ENCODE measurements at regions not wholly inside any gene's neighbourhood (a gene's known extent, or its start where the extent isn't known, plus 50 kb on each side); places are given as distances from the start of the nearest gene placed in this dataset.

- ATAC-seq: no peak
- TF ChIP-seq RARB (CRISPR knock-in tag; IDR thresholded peaks at IDR 0.05): no peak
- TF ChIP-seq BACH2 (CRISPR knock-in tag; IDR thresholded peaks at IDR 0.05; ENCODE audit: borderline replicate concordance): no peak
Observed at GRCh38 chr2:116975608-116976007, 838.9 kb upstream of the DDX18 start.

GRCh38 chr2:116979916-116980764 is 834.4 kb upstream of the DDX18 start:
- TF ChIP-seq ZNF8 (CRISPR knock-in tag; IDR thresholded peaks at IDR 0.05) (no peak), ZC3H10 (CRISPR knock-in tag; IDR thresholded peaks at IDR 0.05) (no peak), TOX (CRISPR knock-in tag; IDR thresholded peaks at IDR 0.05; ENCODE audit: borderline replicate concordance) (no peak), RARB (CRISPR knock-in tag; IDR thresholded peaks at IDR 0.05) (no peak), SNAI2 (CRISPR knock-in tag; IDR thresholded peaks at IDR 0.05) (no peak), CSDC2 (CRISPR knock-in tag; IDR thresholded peaks at IDR 0.05) (no peak), BACH2 (CRISPR knock-in tag; IDR thresholded peaks at IDR 0.05; ENCODE audit: borderline replicate concordance) (no peak)
- ATAC-seq: no peak

- no peak for ATAC-seq
Observed at GRCh38 chr2:116987447-116987846, 827.0 kb upstream of the DDX18 start.

GRCh38 chr2:116988303-116988702 is 826.2 kb upstream of the DDX18 start:
- no peak for ATAC-seq
- TF ChIP-seq ZC3H10 (CRISPR knock-in tag; IDR thresholded peaks at IDR 0.05) (no peak), ISL1 (CRISPR knock-in tag; IDR thresholded peaks at IDR 0.05) (peak; percentile 85), CREB5 (CRISPR knock-in tag; IDR thresholded peaks at IDR 0.05; ENCODE audit: low read depth) (peak; percentile 64; the same call in 1 of the 2 replicates), TCF4 (CRISPR knock-in tag; IDR thresholded peaks at IDR 0.05; ENCODE audit: borderline replicate concordance) (0 out of 2 replicates have a peak, but pooled peaks have one; percentile 19)

More at GRCh38 chr2:116987447-116987846, 827.0 kb upstream of the DDX18 start:
- no peak for TF ChIP-seq TCF4 (CRISPR knock-in tag; IDR thresholded peaks at IDR 0.05; ENCODE audit: borderline replicate concordance)
- no peak for TF ChIP-seq ZNF70 (CRISPR knock-in tag; IDR thresholded peaks at IDR 0.05)
- TF ChIP-seq ZFP30 (CRISPR knock-in tag; IDR thresholded peaks at IDR 0.05): no peak
- no peak for TF ChIP-seq POU6F1 (CRISPR knock-in tag; IDR thresholded peaks at IDR 0.05; ENCODE audit: borderline replicate concordance, low read depth)
- no peak for TF ChIP-seq PATZ1 (CRISPR knock-in tag; IDR thresholded peaks at IDR 0.05; ENCODE audit: borderline replicate concordance)

GRCh38 chr2:117019357-117019756 is 795.1 kb upstream of the DDX18 start:
- TF ChIP-seq CSDC2 (CRISPR knock-in tag; IDR thresholded peaks at IDR 0.05) (no peak), CREB5 (CRISPR knock-in tag; IDR thresholded peaks at IDR 0.05; ENCODE audit: low read depth) (no peak), ESRRG (CRISPR knock-in tag; IDR thresholded peaks at IDR 0.05) (no peak), ZNF8 (CRISPR knock-in tag; IDR thresholded peaks at IDR 0.05) (no peak), ISL1 (CRISPR knock-in tag; IDR thresholded peaks at IDR 0.05) (no peak)
- ATAC-seq: no peak

- no peak for ATAC-seq
- no peak for TF ChIP-seq RARB (CRISPR knock-in tag; IDR thresholded peaks at IDR 0.05)
- TF ChIP-seq ZNF8 (CRISPR knock-in tag; IDR thresholded peaks at IDR 0.05): no peak
- TF ChIP-seq ZFP30 (CRISPR knock-in tag; IDR thresholded peaks at IDR 0.05): no peak
- TF ChIP-seq CREB5 (CRISPR knock-in tag; IDR thresholded peaks at IDR 0.05; ENCODE audit: low read depth): no peak
- TF ChIP-seq PPARA (CRISPR knock-in tag; IDR thresholded peaks at IDR 0.05; ENCODE audit: borderline replicate concordance): no peak
- no peak for TF ChIP-seq POU6F1 (CRISPR knock-in tag; IDR thresholded peaks at IDR 0.05; ENCODE audit: borderline replicate concordance, low read depth)
- no peak for TF ChIP-seq ISL1 (CRISPR knock-in tag; IDR thresholded peaks at IDR 0.05)
- no peak for TF ChIP-seq ESRRG (CRISPR knock-in tag; IDR thresholded peaks at IDR 0.05)
- TF ChIP-seq ZNF565 (CRISPR knock-in tag; conservative IDR thresholded peaks at IDR 0.05; ENCODE audit: low read depth): no peak
- no peak for TF ChIP-seq OSR1 (CRISPR knock-in tag; IDR thresholded peaks at IDR 0.05)
- no peak for TF ChIP-seq ZC3H10 (CRISPR knock-in tag; IDR thresholded peaks at IDR 0.05)
- no peak for TF ChIP-seq TOX (CRISPR knock-in tag; IDR thresholded peaks at IDR 0.05; ENCODE audit: borderline replicate concordance)
- TF ChIP-seq CSDC2 (CRISPR knock-in tag; IDR thresholded peaks at IDR 0.05): no peak
- no peak for TF ChIP-seq TCF4 (CRISPR knock-in tag; IDR thresholded peaks at IDR 0.05; ENCODE audit: borderline replicate concordance)
- TF ChIP-seq CSRNP3 (CRISPR knock-in tag; IDR thresholded peaks at IDR 0.05): no peak
Observed at GRCh38 chr2:117027646-117028045, 786.8 kb upstream of the DDX18 start.
